T-helper 1 cell (primary cell): ENCODE measurements at regions not wholly inside any gene's neighbourhood (a gene's known extent, or its start where the extent isn't known, plus 50 kb on each side); places are given as distances from the start of the nearest gene placed in this dataset.

Experiments
- DNase-seq, 5 donors: peaks; one replicate each; pipeline ENCODE4 v3.0.0-alpha.2; 2012 to 2020

GRCh38 chr18:41537666-41538065 is 417.4 kb upstream of the PIK3C3 start:
- no peak for DNase-seq

DNA sequence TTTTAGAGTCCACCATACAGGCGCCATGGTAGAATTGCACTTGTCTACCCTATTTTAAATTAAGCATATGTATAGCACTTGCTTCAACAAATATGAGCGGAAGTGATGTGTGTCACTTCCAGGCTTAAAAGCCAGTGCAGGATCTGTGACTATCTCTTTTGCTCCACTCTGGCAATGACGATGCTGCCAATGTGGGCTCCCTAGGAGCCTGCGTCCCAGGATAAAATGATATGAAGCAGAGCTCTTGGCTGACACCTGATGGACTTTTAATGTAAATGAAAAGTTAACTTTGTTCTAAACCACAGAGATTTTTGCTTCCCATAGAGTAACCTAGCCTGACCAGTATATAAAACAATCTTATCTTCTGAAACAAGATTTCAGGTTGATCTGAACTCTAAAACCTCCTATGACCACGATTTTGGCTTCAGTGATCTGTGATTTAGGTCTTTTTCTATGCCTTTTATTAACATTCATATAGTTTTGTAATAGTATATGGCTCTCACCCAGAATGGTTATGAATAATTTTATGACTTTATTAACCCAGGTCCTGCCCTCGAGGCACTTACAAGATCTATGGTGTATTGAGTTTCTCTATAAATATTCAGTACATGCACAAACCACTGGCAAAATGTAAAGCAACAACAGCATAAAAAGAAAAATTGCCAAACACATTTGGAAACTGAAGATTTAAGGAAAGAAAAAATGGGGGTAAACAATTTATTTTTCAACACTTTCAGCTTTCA is 422.5 kb upstream of the PIK3C3 start:
- DNase-seq: no peak

- DNase-seq: no peak
These were observed 424.1 kb upstream of the PIK3C3 start for GRCh38 chr18:41530970-41531369.

GRCh38 chr18:41529093-41529492 is 425.9 kb upstream of the PIK3C3 start:
- DNase-seq: no peak

GRCh38 chr18:41526054-41526453 is 429.0 kb upstream of the PIK3C3 start:
- no peak for DNase-seq

DNA sequence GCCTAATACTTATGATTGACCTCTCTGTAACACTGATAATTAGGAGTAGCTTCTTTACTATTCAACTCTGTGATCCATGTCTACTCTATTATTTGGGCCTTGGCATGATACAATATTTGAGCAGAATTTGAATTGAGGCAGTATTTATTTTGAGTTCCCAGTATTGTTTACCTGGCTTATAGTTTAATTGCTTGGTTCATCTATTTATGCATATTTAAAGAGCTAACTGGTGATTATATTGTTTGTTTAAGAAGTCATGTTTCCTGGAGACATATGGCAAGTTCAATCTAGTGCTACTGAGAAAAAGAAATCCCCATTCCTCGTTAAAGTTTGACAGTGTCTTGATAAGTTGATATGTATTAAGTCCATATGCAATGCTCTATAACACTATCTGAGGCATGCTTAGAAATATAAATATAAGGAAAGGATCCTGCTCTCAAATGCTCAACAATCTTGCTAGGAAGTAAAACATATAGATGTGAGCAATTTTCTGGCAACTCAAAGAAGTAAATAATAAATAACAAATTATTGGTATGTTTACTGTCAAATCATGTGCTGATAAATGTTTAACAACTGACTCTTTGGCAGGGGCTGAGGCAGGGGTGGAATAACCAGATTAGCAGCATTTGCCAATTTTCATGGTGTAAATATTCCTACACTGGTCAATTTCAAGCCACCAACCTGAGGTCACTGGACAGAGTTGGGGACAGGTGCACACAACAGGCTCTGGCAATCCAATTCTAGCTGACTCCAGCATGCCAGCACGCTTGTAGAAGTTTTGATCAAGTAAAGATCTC is 430.2 kb upstream of the PIK3C3 start:
- DNase-seq: no peak

DNA sequence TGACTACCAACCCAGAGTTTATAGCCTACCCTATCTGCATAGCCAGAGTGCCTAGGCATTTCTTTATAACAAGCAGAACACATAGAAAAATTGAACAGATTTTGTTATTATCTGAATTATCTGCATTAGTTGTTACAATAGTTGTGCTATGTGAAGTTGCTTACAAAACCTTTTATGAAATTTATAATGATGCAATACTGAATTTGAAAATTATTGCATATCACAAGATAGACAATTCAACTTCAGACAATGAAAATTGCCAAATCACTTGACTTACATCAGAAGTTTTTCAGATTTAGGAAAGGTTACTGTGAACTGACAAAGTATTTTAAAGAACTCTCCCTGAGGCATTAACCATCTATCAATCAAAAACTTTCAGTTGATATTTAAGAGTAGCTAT is 437.9 kb upstream of the PIK3C3 start:
- no peak for DNase-seq

DNA sequence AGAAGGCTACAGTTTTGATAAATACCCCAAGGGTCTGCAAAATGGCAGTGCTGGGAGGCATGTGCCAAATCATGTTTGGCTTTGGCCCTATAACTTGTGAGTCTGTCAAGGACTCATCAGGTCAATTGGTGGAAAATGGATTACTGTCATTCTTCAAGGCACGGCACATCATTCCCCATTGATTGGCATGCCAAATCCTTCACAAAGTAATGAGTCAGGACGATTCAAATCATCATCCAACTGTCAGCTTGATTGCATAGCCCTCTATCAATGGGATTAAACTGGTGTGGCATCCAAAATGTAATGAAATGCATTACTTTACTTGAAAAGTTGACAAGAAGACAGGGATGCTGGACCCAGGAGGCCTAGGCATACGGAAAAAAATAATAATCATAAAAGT is 441.6 kb upstream of the PIK3C3 start:
- no peak for DNase-seq

- DNase-seq: no peak
These were observed 450.7 kb upstream of the PIK3C3 start for GRCh38 chr18:41504316-41504715.

DNA sequence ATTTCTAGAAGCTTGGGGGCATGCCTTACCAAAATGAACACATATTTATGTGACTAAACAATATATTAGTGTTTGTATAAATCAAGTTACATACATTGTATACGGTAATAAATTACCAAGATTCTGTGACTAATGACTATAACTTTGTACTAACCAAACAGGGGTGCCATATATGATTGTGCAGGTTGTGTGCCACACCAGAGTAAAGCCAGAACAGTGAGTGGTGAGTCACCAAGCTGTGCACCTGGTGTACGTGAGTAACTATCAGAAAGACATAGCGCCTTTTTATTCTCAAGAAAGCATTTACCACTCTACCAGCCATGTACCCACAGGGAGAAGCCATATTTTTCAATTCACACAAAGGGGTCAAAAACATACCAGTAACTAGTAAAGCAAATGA is 453.2 kb upstream of the PIK3C3 start:
- no peak for DNase-seq

- DNase-seq: no peak
These were observed 455.7 kb upstream of the PIK3C3 start for GRCh38 chr18:41499345-41499744.

DNA sequence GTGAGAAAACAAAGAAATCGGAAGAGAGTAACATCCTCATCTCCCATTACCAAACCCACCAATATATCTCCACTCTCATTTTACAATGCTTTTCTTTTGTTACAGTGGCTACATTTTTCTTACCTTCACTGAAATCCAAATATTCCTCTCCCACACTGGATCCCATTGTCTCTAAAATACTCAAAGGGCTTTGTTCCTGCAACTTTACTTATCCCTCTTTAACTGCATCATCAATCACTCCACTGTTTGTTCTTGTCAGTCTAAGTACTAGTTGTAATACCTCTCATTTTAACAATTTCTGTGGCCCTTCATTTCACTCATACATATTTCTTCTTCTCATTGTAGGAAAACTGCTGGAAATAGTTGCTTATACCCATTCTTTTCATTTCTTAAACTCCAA is 464.2 kb upstream of the PIK3C3 start:
- no peak for DNase-seq

DNA sequence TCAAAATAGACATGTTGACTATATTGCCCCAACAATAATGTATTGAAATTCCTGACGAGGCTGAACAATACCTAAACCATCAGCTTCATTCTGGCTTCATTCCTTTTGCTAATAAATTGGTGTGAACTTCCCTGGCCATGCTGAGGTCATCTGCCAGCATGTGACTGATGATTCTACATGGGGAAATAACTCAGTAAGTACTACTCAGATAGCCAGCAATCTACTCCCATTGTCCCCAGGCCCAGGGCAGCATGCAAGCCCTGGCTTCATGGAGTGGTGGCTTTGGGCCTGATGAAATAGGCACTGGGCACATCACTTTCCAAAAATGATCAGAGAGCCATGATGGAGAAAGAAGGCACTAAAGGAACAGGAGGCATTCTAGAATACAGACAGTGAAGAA is 468.5 kb upstream of the PIK3C3 start:
- DNase-seq: no peak

- no peak for DNase-seq
These were observed 471.0 kb upstream of the PIK3C3 start for GRCh38 chr18:41484069-41484468.

DNA sequence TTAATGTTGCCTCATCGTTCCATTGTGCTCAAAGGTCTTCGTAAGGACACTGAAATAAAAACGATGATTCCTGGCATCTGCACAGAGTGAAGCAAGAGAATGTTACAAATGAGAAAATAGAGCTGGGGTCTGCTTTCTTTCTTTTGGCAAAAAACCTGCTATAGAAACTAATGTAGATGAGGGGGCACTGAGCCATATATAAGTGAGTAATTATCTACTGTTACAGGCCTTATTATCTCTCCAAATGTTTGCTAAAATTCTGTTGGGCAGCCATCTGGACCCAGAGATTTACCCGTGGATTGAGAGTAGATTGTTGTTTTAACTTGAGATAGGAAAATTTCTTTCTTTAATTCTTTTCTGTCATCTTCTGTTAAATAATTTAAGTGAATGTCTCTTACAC is 472.5 kb upstream of the PIK3C3 start:
- no peak for DNase-seq

DNA sequence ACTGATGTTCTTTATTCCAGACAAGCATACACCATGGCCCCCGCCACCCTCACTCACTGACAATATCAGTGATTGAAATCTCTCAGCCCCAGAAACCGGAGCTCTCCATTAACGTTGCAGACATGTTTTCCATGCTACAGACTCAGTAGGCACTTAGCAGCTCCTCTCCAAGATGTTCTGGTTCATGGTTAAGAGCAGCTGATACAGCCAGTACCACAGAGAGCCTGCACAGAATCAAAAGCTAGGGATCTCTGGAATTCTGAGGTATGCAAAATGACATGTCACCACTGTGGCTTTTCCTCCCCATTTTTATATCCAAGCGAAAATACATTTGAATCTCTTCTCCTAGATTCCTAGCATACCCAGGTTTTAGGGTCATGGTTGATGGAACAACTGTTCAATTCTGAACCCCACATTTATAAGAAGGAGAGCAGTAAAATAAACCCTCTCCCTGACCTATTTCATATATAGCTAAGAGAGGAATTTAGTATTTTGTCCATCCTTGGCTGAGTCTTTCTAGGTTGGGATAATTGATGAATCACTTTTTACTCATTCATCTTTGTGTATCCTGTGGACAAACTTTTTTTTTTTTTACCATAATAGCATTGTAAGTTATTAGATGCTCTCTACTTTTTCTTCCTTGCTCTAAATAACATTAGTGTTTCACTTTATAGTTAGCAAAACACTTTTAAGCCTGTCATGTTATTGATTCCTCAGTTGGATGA is 488.4 kb upstream of the PIK3C3 start:
- DNase-seq: no peak

- no peak for DNase-seq
These were observed 489.6 kb upstream of the PIK3C3 start for GRCh38 chr18:41465386-41465785.

GRCh38 chr18:41464278-41464677 is 490.8 kb upstream of the PIK3C3 start:
- DNase-seq: no peak

DNA sequence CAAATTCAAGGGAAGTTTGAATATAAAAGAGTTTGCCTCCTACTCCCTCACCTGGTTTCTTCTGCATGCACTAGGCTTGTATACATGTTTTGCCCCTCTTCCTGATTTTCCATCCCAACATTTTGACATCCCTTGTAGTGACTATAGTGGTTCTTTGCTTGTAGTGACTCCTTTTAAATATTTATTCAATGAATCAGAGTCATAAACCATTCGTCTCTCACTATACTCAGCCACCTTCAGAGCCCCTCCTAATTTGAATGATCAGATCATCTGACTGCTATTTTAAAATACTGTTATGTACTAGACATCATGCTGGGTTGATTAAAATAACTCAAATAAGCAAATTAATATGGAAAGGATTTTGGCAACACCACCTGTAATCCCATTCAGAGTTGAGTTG is 492.1 kb upstream of the PIK3C3 start:
- no peak for DNase-seq

- DNase-seq: no peak
These were observed 493.9 kb upstream of the PIK3C3 start for GRCh38 chr18:41461114-41461513.

GRCh38 chr18:41459656-41460055 is 495.4 kb upstream of the PIK3C3 start:
- no peak for DNase-seq

GRCh38 chr18:41458376-41458775 is 496.7 kb upstream of the PIK3C3 start:
- DNase-seq: no peak

DNA sequence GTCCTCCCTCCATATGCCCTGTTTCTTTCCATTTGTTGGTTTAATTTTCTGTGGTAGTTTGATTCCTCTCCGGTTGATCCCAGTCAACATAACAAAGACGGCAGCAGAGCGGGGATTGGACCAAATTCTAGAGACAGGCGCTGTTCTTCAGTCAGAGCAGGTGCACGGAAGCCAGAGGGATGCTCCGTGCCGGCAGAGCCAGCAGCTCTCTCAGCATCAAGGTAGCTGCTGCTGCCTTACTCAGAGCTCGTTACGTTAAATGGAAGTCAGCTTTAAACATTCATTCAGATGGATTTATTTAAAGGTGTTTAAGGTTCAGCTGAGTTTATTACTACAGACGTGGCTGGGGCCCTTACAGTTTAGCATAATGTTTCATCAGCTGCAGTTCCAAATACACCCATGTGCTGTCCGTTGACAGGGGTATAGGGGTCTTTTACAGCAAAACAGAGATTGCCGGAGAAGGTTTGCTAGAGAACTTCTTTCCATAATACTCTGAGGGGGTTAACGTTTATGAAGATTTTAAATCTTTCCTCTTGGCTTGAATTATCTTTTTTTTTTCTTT is 497.2 kb upstream of the PIK3C3 start:
- DNase-seq: no peak
